Upper lobe of left lung (tissue), 4 donors: ENCODE measurements at regions not wholly inside any gene's neighbourhood (a gene's known extent, or its start where the extent isn't known, plus 50 kb on each side); places are given as distances from the start of the nearest gene placed in this dataset.

Experiments
- POLR2A ChIP-seq, 4 donors: fragments of 450-650 bp; IDR thresholded peaks; one replicate each; pipeline ENCODE4 v1.5.1; 2016 to 2017; ENCODE audit warnings: antibody characterized with exemption in 4 of 4, mild to moderate bottlenecking in 2 of 4
- POLR2AphosphoS5 ChIP-seq, 2 donors: sonication (generic); formaldehyde crosslinking; IDR thresholded peaks; one replicate each; pipeline ENCODE4 v1.5.1; 2017; ENCODE audit warnings: antibody characterized with exemption in 2 of 2
- TF ChIP-seq, protein P1 (sequence below), 6 experiments: fragments of 450-650 bp in 4 of 6; fragments of 200-600 bp in 2 of 6; sonication (generic) in 2 of 6; IDR thresholded peaks; one replicate each; pipeline ENCODE4 v1.5.1; 2016 to 2019; ENCODE audit warnings: antibody characterized with exemption in 6 of 6

DNA sequence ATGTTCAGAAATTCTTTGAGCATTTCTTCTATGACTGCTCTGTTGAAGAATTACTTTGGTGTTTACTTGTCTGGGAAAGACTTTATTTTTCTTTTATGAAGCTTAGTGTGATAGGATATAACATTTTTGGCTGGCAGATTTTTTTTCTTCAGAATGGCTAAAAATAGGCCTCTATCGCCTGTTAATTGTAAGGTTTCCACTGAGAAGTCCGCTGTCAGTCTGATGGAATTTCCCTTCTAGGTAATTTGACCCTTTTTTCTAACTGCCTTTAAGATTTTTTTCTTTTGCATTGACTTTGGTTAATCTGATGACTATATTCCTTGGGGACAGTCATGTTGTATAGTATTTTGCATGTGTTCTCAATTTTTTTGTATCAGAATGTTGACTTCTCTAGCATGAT is 590.7 kb downstream of the ADCYAP1 start:
- TF ChIP-seq, protein P1, sequence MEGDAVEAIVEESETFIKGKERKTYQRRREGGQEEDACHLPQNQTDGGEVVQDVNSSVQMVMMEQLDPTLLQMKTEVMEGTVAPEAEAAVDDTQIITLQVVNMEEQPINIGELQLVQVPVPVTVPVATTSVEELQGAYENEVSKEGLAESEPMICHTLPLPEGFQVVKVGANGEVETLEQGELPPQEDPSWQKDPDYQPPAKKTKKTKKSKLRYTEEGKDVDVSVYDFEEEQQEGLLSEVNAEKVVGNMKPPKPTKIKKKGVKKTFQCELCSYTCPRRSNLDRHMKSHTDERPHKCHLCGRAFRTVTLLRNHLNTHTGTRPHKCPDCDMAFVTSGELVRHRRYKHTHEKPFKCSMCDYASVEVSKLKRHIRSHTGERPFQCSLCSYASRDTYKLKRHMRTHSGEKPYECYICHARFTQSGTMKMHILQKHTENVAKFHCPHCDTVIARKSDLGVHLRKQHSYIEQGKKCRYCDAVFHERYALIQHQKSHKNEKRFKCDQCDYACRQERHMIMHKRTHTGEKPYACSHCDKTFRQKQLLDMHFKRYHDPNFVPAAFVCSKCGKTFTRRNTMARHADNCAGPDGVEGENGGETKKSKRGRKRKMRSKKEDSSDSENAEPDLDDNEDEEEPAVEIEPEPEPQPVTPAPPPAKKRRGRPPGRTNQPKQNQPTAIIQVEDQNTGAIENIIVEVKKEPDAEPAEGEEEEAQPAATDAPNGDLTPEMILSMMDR (IDR thresholded peaks at IDR 0.05), result no peak
- no peak for TF ChIP-seq POLR2AphosphoS5 (IDR thresholded peaks at IDR 0.05)
- no peak for TF ChIP-seq POLR2A (IDR thresholded peaks at IDR 0.05)
